HFFc6 (cell line): ENCODE measurements at regions not wholly inside any gene's neighbourhood (a gene's known extent, or its start where the extent isn't known, plus 50 kb on each side); places are given as distances from the start of the nearest gene placed in this dataset.
A peak's percentile ranks its signal among the peaks of the same experiment; 100 is the strongest.

Experiments
- DNase-seq: peaks from one replicate; pipeline ENCODE4 v3.0.0-alpha.2; 2018
- H3K27ac Mint-ChIP-seq: 2 replicates; pipeline ENCODE4 v1.8.0; 2020; ENCODE audit warnings: mild to moderate bottlenecking, mixed read lengths
- H3K27me3 Mint-ChIP-seq: 2 replicates; pipeline ENCODE4 v1.8.0; 2021; ENCODE audit warnings: mild to moderate bottlenecking, moderate library complexity, mixed read lengths; ENCODE audit not compliant: insufficient read depth
- H3K36me3 Mint-ChIP-seq: 2 replicates; pipeline ENCODE4 v1.8.0; 2021; ENCODE audit warnings: low read depth, mixed read lengths
- H3K4me1 Mint-ChIP-seq: 2 replicates; pipeline ENCODE4 v1.8.0; 2020; ENCODE audit warnings: low read depth, mixed read lengths
- H3K4me3 Mint-ChIP-seq: 2 replicates; pipeline ENCODE4 v1.8.0; 2020; ENCODE audit warnings: mild to moderate bottlenecking, moderate library complexity, mixed read lengths
- H3K9me3 Mint-ChIP-seq: 2 replicates; pipeline ENCODE4 v1.8.0; 2020; ENCODE audit warnings: mild to moderate bottlenecking, mixed read lengths
- TF ChIP-seq, protein P1 (sequence below): fragments of 200-600 bp; sonication (generic); IDR thresholded peaks from 2 replicates; pipeline ENCODE4 v1.5.0; 2021; ENCODE audit warnings: antibody characterized with exemption, mild to moderate bottlenecking

DNA sequence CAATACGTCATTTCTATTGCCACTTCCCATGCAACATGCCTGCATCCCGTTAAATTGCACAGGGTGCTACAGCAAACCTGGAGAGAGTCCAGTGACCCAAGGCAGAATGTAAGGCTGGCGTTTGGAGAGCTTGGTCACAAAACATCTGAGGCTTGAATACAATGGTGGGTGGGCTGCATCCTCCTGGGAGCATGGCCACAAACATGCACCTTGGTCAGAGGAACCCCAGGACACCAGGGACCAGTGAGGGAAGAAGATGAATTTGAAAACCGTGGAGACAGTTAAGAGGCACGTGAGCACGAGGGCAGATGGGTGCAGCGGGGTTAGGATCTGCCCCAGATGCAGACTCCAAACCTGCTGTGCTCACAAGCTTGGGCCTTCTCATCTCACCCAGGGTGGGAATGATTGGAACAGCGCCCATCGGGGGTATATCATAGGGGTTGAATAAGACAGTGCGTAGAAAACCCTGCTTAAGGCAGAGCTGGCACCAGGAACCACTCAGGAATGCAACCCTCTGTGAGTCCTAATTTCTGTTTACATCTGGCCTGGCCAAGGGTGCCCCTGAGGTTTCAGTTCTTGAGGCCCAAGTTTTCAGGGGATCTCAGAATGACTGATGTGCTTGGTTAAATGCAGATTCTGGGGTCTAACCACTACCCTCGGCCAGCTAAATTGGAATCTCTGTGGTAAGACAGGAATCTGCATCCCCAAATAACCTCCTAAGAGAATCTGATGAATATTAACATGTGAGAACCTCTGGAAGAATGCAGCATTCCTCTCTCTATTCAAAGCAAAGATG lies 97.2 kb downstream of the ARL4C start:
- Mint-ChIP-seq H3K27ac (no peak overlapping the region; the same call in 1 of the 2 replicates), H3K9me3 (no peaks in the 10 kb centered on the region), H3K4me3 (no peak overlapping the region), H3K36me3 (no peaks in the 10 kb centered on the region), H3K4me1 (peaks cover 26% of the 10 kb centered on the region), H3K27me3 (peaks cover 6% of the 10 kb centered on the region)
- TF ChIP-seq, protein P1, sequence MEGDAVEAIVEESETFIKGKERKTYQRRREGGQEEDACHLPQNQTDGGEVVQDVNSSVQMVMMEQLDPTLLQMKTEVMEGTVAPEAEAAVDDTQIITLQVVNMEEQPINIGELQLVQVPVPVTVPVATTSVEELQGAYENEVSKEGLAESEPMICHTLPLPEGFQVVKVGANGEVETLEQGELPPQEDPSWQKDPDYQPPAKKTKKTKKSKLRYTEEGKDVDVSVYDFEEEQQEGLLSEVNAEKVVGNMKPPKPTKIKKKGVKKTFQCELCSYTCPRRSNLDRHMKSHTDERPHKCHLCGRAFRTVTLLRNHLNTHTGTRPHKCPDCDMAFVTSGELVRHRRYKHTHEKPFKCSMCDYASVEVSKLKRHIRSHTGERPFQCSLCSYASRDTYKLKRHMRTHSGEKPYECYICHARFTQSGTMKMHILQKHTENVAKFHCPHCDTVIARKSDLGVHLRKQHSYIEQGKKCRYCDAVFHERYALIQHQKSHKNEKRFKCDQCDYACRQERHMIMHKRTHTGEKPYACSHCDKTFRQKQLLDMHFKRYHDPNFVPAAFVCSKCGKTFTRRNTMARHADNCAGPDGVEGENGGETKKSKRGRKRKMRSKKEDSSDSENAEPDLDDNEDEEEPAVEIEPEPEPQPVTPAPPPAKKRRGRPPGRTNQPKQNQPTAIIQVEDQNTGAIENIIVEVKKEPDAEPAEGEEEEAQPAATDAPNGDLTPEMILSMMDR = no peak
- peak; percentile 10 for DNase-seq

DNA sequence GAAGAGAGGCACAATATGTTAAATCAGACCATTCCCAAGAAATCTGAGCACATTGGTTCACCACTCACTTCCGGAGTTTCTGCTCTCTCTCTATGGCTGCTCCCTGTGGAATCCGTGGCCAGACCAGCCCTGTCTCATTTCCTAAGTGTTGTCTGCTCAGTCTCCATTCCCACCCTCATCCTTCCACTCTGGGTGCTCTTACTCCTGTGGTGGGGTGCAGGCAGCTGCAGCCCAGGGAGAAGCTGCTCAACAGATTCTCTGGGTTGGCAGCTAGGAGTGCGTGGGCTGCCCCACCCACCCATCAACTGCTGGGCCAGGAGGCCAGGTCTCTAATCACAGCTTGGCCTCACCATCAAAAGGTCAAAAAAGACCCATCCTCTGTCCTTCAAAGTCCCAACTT lies 98.3 kb downstream of the ARL4C start:
- Mint-ChIP-seq H3K4me1 (peaks cover 25% of the 10 kb centered on the region), H3K36me3 (no peaks in the 10 kb centered on the region), H3K9me3 (no peaks in the 10 kb centered on the region), H3K27ac (no peak overlapping the region), H3K4me3 (no peak overlapping the region), H3K27me3 (peaks cover 6% of the 10 kb centered on the region)
- DNase-seq = no peak
- TF ChIP-seq, protein P1 = no peak

DNA sequence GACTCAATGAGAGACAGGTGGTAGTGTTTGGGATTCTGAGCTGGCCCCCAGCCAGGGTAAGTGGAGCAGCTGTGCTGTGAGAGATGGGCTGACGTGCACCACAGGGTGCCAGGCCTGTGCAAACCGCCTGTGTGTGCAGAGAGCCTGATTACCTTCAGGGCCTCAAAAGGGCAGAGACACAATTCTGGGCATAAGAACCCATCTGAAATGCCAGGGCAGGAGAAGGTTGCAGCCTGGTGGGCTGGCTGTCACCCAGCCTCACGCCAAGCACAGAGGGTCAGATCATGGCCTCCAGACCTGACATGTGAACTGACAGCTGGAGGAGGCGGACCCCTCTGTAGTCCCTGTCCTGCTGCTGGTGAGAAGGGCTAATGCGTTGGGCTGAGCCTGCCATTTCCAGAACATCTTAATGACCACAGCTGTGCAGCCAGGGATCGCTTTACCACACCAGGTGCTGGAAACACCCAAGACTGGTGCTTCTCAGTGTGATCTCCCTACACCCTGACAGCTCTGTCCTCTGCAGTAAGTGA lies 100.9 kb downstream of the ARL4C start:
- no peak overlapping the region for H3K4me3 Mint-ChIP-seq
- no peak for DNase-seq
- peaks cover 11% of the 10 kb centered on the region; the same call in 1 of the 2 replicates for H3K4me1 Mint-ChIP-seq
- no peaks in the 10 kb centered on the region for H3K9me3 Mint-ChIP-seq
- no peaks in the 10 kb centered on the region for H3K36me3 Mint-ChIP-seq
- peaks cover 6% of the 10 kb centered on the region for H3K27me3 Mint-ChIP-seq
- H3K27ac Mint-ChIP-seq = no peak overlapping the region
- TF ChIP-seq, protein P1 = no peak

DNA sequence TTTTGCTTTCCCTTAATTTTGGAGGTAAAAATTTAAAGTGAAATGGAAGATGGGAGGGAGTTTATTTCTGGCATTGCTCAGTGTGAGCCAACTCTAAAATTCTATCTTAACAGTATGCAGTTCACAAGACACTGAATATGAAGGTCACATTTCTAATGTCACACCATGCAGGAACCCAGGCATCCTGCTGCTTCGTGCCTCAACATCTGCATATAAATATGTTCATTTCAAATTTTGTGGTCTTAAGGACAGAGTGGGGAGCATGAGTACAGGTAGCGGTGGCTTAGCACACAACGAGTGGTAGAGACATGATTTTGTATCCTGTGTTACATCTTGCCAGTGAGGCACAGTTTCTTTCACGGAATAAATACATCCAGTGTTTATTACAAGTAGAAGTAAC lies 102.4 kb downstream of the ARL4C start:
- H3K4me3 Mint-ChIP-seq = no peak overlapping the region
- TF ChIP-seq, protein P1 = no peak
- no peaks in the 10 kb centered on the region for H3K9me3 Mint-ChIP-seq
- peaks cover 2% of the 10 kb centered on the region; the same call in 1 of the 2 replicates for H3K4me1 Mint-ChIP-seq
- DNase-seq = no peak
- peaks cover 6% of the 10 kb centered on the region for H3K27me3 Mint-ChIP-seq
- H3K27ac Mint-ChIP-seq = no peak overlapping the region
- H3K36me3 Mint-ChIP-seq = no peaks in the 10 kb centered on the region

DNA sequence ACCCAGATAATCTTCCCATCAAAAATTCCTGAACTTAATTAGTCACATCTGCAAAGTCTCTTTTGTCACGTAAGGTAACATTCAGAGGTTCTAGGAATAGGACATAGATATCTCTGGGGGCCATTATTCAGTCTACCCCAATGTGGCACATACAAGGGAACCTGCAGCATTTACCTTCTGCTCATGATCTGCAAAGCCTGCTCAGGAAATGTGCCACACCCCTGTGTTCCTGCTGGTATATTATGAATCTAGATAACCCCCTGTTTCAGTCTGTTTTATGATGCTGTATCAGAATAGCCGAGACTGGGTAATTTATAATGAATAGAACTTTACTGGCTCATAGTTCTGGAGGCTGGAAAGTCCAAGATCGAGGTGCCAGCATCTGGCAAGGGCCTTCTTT lies 103.5 kb downstream of the ARL4C start:
- DNase-seq = no peak
- H3K27me3 Mint-ChIP-seq = peaks cover 9% of the 10 kb centered on the region
- H3K4me3 Mint-ChIP-seq = no peak overlapping the region
- H3K36me3 Mint-ChIP-seq = no peaks in the 10 kb centered on the region
- no peaks in the 10 kb centered on the region for H3K9me3 Mint-ChIP-seq
- TF ChIP-seq, protein P1 = no peak
- no peaks in the 10 kb centered on the region; the same call in 1 of the 2 replicates for H3K4me1 Mint-ChIP-seq
- no peak overlapping the region for H3K27ac Mint-ChIP-seq
